RWPE2 (cell line): ENCODE measurements at regions not wholly inside any gene's neighbourhood (a gene's known extent, or its start where the extent isn't known, plus 50 kb on each side); places are given as distances from the start of the nearest gene placed in this dataset.

Experiments used
- ATAC-seq: fragments of 200-7000 bp; cut with Tn5 transposase; 3 replicates; pipeline ENCODE4 v1.9.1; 2021; ENCODE audit warnings: low read depth
- DNase-seq: peaks from one replicate; pipeline ENCODE4 v3.0.0-alpha.2; 2020; ENCODE audit warnings: low spot score
- H3K27ac ChIP-seq: fragments of 450-650 bp; 2 replicates; pipeline ENCODE4 v1.5.1; 2017; ENCODE audit warnings: mild to moderate bottlenecking; ENCODE audit not compliant: poor library complexity, severe bottlenecking
- H3K27me3 ChIP-seq: fragments of 250-450 bp; sonication (Bioruptor Pico); 2 replicates; pipeline ENCODE4 v1.5.1; 2021; ENCODE audit warnings: mild to moderate bottlenecking, moderate library complexity; ENCODE audit not compliant: insufficient read depth, poor library complexity, severe bottlenecking
- H3K36me3 ChIP-seq: fragments of 250-450 bp; sonication (Bioruptor Pico); 2 replicates; pipeline ENCODE4 v1.5.1; 2020; ENCODE audit warnings: low read depth, mild to moderate bottlenecking, moderate library complexity
- H3K4me1 ChIP-seq: fragments of 250-450 bp; sonication (Bioruptor Pico); 2 replicates; pipeline ENCODE4 v1.5.1; 2021; ENCODE audit warnings: mild to moderate bottlenecking, moderate library complexity; ENCODE audit not compliant: insufficient read depth, poor library complexity, severe bottlenecking
- H3K4me3 ChIP-seq: fragments of 250-450 bp; sonication (Bioruptor Pico); 2 replicates; pipeline ENCODE4 v1.5.1; 2021; ENCODE audit warnings: mild to moderate bottlenecking, moderate library complexity; ENCODE audit not compliant: severe bottlenecking
- H3K9me3 ChIP-seq: fragments of 250-450 bp; sonication (Bioruptor Pico); 2 replicates; pipeline ENCODE4 v1.5.1; 2021; ENCODE audit warnings: mild to moderate bottlenecking, moderate library complexity; ENCODE audit not compliant: severe bottlenecking
- TF ChIP-seq, protein P1 (sequence below): fragments of 450-650 bp; IDR thresholded peaks from one replicate; pipeline ENCODE4 v1.5.1; 2017; ENCODE audit warnings: mild to moderate bottlenecking, moderate library complexity; ENCODE audit not compliant: poor library complexity, severe bottlenecking

DNA sequence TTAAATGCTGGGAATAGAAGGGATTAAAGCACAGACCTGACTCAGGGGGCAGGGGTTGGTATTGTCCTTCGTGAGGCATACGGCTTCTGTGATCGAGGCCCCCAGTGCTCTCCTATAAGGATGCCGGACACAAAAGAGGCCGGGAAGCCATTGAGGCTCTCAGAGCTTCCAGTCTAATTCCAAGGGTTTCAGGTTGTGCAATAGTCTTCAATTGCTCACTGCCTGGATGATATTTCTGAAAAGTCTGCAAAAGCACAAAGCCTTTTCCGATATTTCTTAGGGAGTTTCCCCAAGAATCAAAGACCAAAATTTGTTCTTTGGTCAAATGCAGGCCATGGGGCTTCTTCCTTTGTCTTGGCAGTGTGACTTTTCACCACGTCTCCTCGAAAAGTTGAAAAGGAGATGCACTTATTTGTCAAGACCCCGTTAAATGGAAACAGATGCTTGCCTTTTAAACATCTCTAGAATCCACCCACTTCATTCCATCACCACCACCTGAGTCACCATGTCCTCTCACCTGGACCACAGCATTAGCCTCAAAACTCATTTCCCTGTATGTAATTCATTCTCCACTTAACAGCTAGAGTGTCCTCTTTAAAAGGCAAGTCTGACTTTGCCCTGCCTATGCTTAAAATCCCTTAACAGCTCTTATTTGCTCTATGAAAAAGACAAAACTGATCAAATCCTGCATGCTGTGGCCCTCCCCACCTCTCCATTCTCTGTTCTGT is 134.8 kb upstream of the NAMPT start:
- Histone ChIP-seq H3K27ac (no peak overlapping the region), H3K9me3 (peaks cover 13% of the 10 kb centered on the region), H3K4me1 (peaks cover 34% of the 10 kb centered on the region), H3K36me3 (no peaks in the 10 kb centered on the region), H3K4me3 (no peak overlapping the region), H3K27me3 (no peaks in the 10 kb centered on the region)
- no peak for DNase-seq
- ATAC-seq, result no peak
- TF ChIP-seq, protein P1, sequence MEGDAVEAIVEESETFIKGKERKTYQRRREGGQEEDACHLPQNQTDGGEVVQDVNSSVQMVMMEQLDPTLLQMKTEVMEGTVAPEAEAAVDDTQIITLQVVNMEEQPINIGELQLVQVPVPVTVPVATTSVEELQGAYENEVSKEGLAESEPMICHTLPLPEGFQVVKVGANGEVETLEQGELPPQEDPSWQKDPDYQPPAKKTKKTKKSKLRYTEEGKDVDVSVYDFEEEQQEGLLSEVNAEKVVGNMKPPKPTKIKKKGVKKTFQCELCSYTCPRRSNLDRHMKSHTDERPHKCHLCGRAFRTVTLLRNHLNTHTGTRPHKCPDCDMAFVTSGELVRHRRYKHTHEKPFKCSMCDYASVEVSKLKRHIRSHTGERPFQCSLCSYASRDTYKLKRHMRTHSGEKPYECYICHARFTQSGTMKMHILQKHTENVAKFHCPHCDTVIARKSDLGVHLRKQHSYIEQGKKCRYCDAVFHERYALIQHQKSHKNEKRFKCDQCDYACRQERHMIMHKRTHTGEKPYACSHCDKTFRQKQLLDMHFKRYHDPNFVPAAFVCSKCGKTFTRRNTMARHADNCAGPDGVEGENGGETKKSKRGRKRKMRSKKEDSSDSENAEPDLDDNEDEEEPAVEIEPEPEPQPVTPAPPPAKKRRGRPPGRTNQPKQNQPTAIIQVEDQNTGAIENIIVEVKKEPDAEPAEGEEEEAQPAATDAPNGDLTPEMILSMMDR, result no peak

- peaks cover 26% of the 10 kb centered on the region for H3K4me1 ChIP-seq
- no peak for DNase-seq
- H3K36me3 ChIP-seq, result no peaks in the 10 kb centered on the region
- no peaks in the 10 kb centered on the region for H3K27me3 ChIP-seq
- peak overlapping the region; percentile 14 for H3K27ac ChIP-seq
- TF ChIP-seq, protein P1, result no peak
- peaks cover 13% of the 10 kb centered on the region for H3K9me3 ChIP-seq
- no peak; the same call in 2 of the 3 replicates for ATAC-seq
- no peak overlapping the region for H3K4me3 ChIP-seq
Measured at GRCh38 chr7:106418526-106418925, 133.7 kb upstream of the NAMPT start.

DNA sequence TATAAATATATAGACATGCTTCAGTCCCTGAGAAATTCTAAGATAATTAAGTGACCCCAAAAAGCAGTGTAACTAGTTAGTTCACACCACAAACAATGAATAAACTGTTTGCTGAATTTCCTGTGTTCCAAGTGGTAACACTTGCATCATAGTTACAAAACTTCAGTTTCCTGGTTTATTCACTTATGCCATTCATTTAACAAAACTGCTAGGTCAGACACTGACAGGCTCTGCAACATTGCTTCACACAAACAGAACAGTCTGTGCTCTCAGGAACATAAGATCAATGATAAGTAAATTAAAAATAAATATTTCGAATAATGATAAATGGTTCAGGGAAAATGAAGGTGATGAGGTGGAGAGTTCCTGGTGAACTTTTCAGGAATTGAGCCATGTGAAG is 133.3 kb upstream of the NAMPT start:
- TF ChIP-seq, protein P1, result no peak
- DNase-seq, result no peak
- H3K36me3 ChIP-seq, result no peaks in the 10 kb centered on the region
- H3K4me3 ChIP-seq, result no peak overlapping the region
- peaks cover 13% of the 10 kb centered on the region for H3K9me3 ChIP-seq
- ATAC-seq, result peak; percentile 73; the same call in 2 of the 3 replicates
- H3K27me3 ChIP-seq, result no peaks in the 10 kb centered on the region
- H3K27ac ChIP-seq, result peak overlapping the region; percentile 14
- peaks cover 26% of the 10 kb centered on the region for H3K4me1 ChIP-seq

DNA sequence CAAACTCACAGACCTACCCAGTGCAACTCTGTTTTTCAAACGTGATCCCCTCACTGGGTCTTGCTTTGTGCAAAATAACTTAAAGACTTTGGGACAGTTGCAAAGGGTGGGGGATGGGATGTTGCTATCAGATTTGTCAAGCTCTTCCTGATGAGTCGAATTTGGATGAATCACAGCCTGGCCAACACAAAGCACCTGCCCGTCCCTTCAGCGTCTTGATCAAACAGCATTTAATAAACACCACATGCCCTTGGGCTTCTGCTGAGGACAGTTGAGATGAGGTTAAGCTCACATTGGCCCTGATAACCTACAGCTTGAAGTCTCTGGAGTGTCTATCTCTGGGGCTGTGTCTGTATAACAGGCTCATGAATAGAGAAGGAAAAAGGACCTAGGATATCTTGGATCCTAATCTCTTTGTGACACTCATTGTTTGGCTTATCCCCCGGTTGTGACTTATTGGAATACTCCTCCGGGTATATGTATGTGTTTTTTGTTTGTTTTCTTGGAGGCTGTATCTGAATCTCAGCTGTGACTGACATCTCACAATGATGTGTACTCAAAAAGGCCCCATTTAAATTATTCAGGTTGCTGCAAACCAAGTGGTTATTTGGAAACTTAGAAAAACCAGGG is 132.6 kb upstream of the NAMPT start:
- H3K4me3 ChIP-seq, result no peak overlapping the region
- H3K4me1 ChIP-seq, result peaks cover 26% of the 10 kb centered on the region
- no peak for DNase-seq
- no peaks in the 10 kb centered on the region for H3K36me3 ChIP-seq
- ATAC-seq, result peak; percentile 49; the same call in 2 of the 3 replicates
- peak overlapping the region; percentile 14 for H3K27ac ChIP-seq
- TF ChIP-seq, protein P1, result no peak
- H3K27me3 ChIP-seq, result no peaks in the 10 kb centered on the region
- peaks cover 13% of the 10 kb centered on the region for H3K9me3 ChIP-seq

DNA sequence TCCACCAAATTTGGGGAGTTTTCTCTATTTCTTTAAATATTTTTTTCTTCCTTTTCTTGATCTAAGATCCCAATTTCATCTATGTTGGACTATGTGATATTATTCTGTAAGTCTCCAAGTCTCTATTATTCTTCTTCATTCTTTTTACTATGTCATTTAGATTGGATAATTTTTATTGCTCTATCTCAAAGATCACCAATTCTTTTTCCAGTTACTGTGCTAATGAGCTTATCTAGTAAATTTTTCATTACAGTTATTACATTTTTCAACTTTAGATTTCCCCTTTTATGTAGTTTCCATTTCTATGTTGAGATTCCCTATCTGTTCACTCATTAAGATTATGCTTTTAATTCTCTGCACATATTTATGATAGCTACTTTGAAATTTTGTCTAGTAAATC is 131.6 kb upstream of the NAMPT start:
- H3K36me3 ChIP-seq, result no peaks in the 10 kb centered on the region
- ATAC-seq (no peak), DNase-seq (no peak)
- H3K27me3 ChIP-seq, result no peaks in the 10 kb centered on the region
- H3K27ac ChIP-seq, result no peak overlapping the region
- peaks cover 13% of the 10 kb centered on the region for H3K9me3 ChIP-seq
- H3K4me1 ChIP-seq, result peaks cover 22% of the 10 kb centered on the region
- TF ChIP-seq, protein P1, result no peak
- no peak overlapping the region for H3K4me3 ChIP-seq
